DMS153 treated with DMSO at 0.1 percent for 48 hours (cell line): ENCODE measurements at regions not wholly inside any gene's neighbourhood (a gene's known extent, or its start where the extent isn't known, plus 50 kb on each side); places are given as distances from the start of the nearest gene placed in this dataset.

Experiments
- DNase-seq: peaks from one replicate; lab custom pipeline; 2025; ENCODE audit not compliant: unreplicated experiment; lab: John Stamatoyannopoulos, UW

- no peak for DNase-seq
These were observed 108.1 kb downstream of the DHX15 start for GRCh38 chr4:24476282-24476681.

- DNase-seq, result no peak
These were observed 108.6 kb downstream of the DHX15 start for GRCh38 chr4:24475756-24476155.

- no peak for DNase-seq
These were observed 111.0 kb downstream of the DHX15 start for GRCh38 chr4:24473309-24473721.

- DNase-seq, result no peak
These were observed 111.6 kb downstream of the DHX15 start for GRCh38 chr4:24472514-24473308.

GRCh38 chr4:24472161-24472510, 112.2 kb downstream of the DHX15 start:
- no peak for DNase-seq

GRCh38 chr4:24471486-24472160, 112.7 kb downstream of the DHX15 start:
- DNase-seq, result no peak

GRCh38 chr4:24470666-24471485, 113.5 kb downstream of the DHX15 start:
- no peak for DNase-seq

GRCh38 chr4:24468071-24468470, 116.3 kb downstream of the DHX15 start:
- no peak for DNase-seq

GRCh38 chr4:24464566-24464965, 119.8 kb downstream of the DHX15 start:
- no peak for DNase-seq

- DNase-seq, result no peak
These were observed 127.9 kb downstream of the DHX15 start for GRCh38 chr4:24456431-24456830.

- no peak for DNase-seq
These were observed 130.4 kb downstream of the DHX15 start for GRCh38 chr4:24453951-24454350.

- DNase-seq, result no peak
These were observed 132.5 kb downstream of the DHX15 start for GRCh38 chr4:24451870-24452269.

GRCh38 chr4:24443200-24443599, 141.2 kb downstream of the DHX15 start:
- no peak for DNase-seq

- DNase-seq, result no peak
These were observed 143.6 kb downstream of the DHX15 start for GRCh38 chr4:24440765-24441164.

- no peak for DNase-seq
These were observed 150.1 kb downstream of the DHX15 start for GRCh38 chr4:24434241-24434640.

GRCh38 chr4:24433515-24434214, 150.7 kb downstream of the DHX15 start:
- DNase-seq, result no peak

- DNase-seq, result no peak
These were observed 155.5 kb downstream of the DHX15 start for GRCh38 chr4:24428850-24429249.

- no peak for DNase-seq
These were observed 157.8 kb downstream of the DHX15 start for GRCh38 chr4:24426557-24426956.

GRCh38 chr4:24425863-24426262, 158.5 kb downstream of the DHX15 start:
- DNase-seq, result no peak

- no peak for DNase-seq
These were observed 160.7 kb downstream of the DHX15 start for GRCh38 chr4:24423670-24424069.

GRCh38 chr4:24422644-24423043, 161.7 kb downstream of the DHX15 start:
- DNase-seq, result no peak
